ENCODE measurements at regions not wholly inside any gene's neighbourhood (a gene's known extent, or its start where the extent isn't known, plus 50 kb on each side); places are given as distances from the start of the nearest gene placed in this dataset.

GRCh38 chr5:120306303-120306702 lies 157.8 kb upstream of the PRR16 start:
- no peaks in the 10 kb centered on the region for H3K4me1 Mint-ChIP-seq
- no peak overlapping the region for H3K4me3 Mint-ChIP-seq
- CTCF ChIA-PET (ENCODE audit: partially characterized antibody), result no interaction called here
- no peak overlapping the region for H3K27ac Mint-ChIP-seq
- DNase-seq, result peak in 1 of 5 donors; percentile 14
- no peaks in the 10 kb centered on the region for H3K27me3 Mint-ChIP-seq
- H3K4me3 ChIP-seq (ENCODE audit: low read length in 2 of 2), result no peak overlapping the region
- H3K4me1 ChIP-seq (ENCODE audit: insufficient read depth, low read length), result no peaks in the 10 kb centered on the region
- peaks cover 0 to 8% (median 0%) of the 10 kb centered on the region in 8 donors for H3K9me3 Mint-ChIP-seq
- H3K27me3 ChIP-seq (ENCODE audit: insufficient read depth, low read length), result no peaks in the 10 kb centered on the region
- no peak overlapping the region for H3K27ac ChIP-seq (ENCODE audit: low read depth, low read length)
- no peaks in the 10 kb centered on the region for H3K36me3 ChIP-seq (ENCODE audit: insufficient read depth, low read length)
- no peaks in the 10 kb centered on the region for H3K36me3 Mint-ChIP-seq
- POLR2A ChIA-PET (ENCODE audit: partially characterized antibody), result no interaction called here
- no peaks in the 10 kb centered on the region for H3K9me3 ChIP-seq (ENCODE audit: control insufficient read depth in 1 of 2, low read length in 2 of 2)
- intact Hi-C loops (cut with micrococcal nuclease), result no loop called here

GRCh38 chr5:120314191-120314590 lies 149.9 kb upstream of the PRR16 start:
- H3K4me3 ChIP-seq (ENCODE audit: low read length in 2 of 2), result no peak overlapping the region
- Mint-ChIP-seq H3K4me1 (no peaks in the 10 kb centered on the region), H3K36me3 (no peaks in the 10 kb centered on the region), H3K27ac (no peak overlapping the region), H3K4me3 (no peak overlapping the region), H3K27me3 (no peaks in the 10 kb centered on the region), H3K9me3 (peaks cover 0 to 16% (median 6%) of the 10 kb centered on the region in 8 donors)
- ChIA-PET POLR2A (ENCODE audit: partially characterized antibody) (no interaction called here), CTCF (ENCODE audit: partially characterized antibody) (no interaction called here)
- H3K4me1 ChIP-seq (ENCODE audit: insufficient read depth, low read length), result no peaks in the 10 kb centered on the region
- no peaks in the 10 kb centered on the region for H3K36me3 ChIP-seq (ENCODE audit: insufficient read depth, low read length)
- H3K27me3 ChIP-seq (ENCODE audit: insufficient read depth, low read length), result no peaks in the 10 kb centered on the region
- no peak overlapping the region for H3K27ac ChIP-seq (ENCODE audit: low read depth, low read length)
- intact Hi-C loops (cut with micrococcal nuclease), result no loop called here
- no peaks in the 10 kb centered on the region for H3K9me3 ChIP-seq (ENCODE audit: control insufficient read depth in 1 of 2, low read length in 2 of 2)
- no peak for DNase-seq

- ChIA-PET POLR2A (ENCODE audit: partially characterized antibody) (no interaction called here), CTCF (ENCODE audit: partially characterized antibody) (no interaction called here)
- Histone ChIP-seq H3K9me3 (ENCODE audit: control insufficient read depth in 1 of 2, low read length in 2 of 2) (no peaks in the 10 kb centered on the region), H3K27me3 (ENCODE audit: insufficient read depth, low read length) (no peaks in the 10 kb centered on the region), H3K27ac (ENCODE audit: low read depth, low read length) (no peak overlapping the region), H3K4me3 (ENCODE audit: low read length in 2 of 2) (no peak overlapping the region), H3K36me3 (ENCODE audit: insufficient read depth, low read length) (no peaks in the 10 kb centered on the region), H3K4me1 (ENCODE audit: insufficient read depth, low read length) (no peaks in the 10 kb centered on the region)
- H3K36me3 Mint-ChIP-seq, result no peaks in the 10 kb centered on the region
- intact Hi-C loops (cut with micrococcal nuclease), result no loop called here
- H3K27ac Mint-ChIP-seq, result no peak overlapping the region
- no peak overlapping the region for H3K4me3 Mint-ChIP-seq
- H3K9me3 Mint-ChIP-seq, result peaks cover 0 to 8% (median 3%) of the 10 kb centered on the region in 8 donors
- H3K4me1 Mint-ChIP-seq, result no peaks in the 10 kb centered on the region
- no peaks in the 10 kb centered on the region for H3K27me3 Mint-ChIP-seq
- DNase-seq, result no peak
These were observed 143.5 kb upstream of the PRR16 start for GRCh38 chr5:120320626-120321025.

GRCh38 chr5:120326651-120327050 lies 137.4 kb upstream of the PRR16 start:
- H3K9me3 Mint-ChIP-seq, result peaks cover 0 to 13% (median 4%) of the 10 kb centered on the region in 8 donors
- H3K4me1 Mint-ChIP-seq, result no peaks in the 10 kb centered on the region
- no peaks in the 10 kb centered on the region for H3K36me3 Mint-ChIP-seq
- H3K27ac Mint-ChIP-seq, result no peak overlapping the region
- no peaks in the 10 kb centered on the region for H3K27me3 ChIP-seq (ENCODE audit: insufficient read depth, low read length)
- no peak overlapping the region for H3K27ac ChIP-seq (ENCODE audit: low read depth, low read length)
- H3K9me3 ChIP-seq (ENCODE audit: control insufficient read depth in 1 of 2, low read length in 2 of 2), result no peaks in the 10 kb centered on the region
- intact Hi-C loops (cut with micrococcal nuclease), result no loop called here
- H3K27me3 Mint-ChIP-seq, result no peaks in the 10 kb centered on the region
- H3K4me3 Mint-ChIP-seq, result no peak overlapping the region
- ChIA-PET CTCF (ENCODE audit: partially characterized antibody) (no interaction called here), POLR2A (ENCODE audit: partially characterized antibody) (no interaction called here)
- DNase-seq, result no peak
- no peaks in the 10 kb centered on the region for H3K36me3 ChIP-seq (ENCODE audit: insufficient read depth, low read length)
- H3K4me1 ChIP-seq (ENCODE audit: insufficient read depth, low read length), result no peaks in the 10 kb centered on the region
- no peak overlapping the region for H3K4me3 ChIP-seq (ENCODE audit: low read length in 2 of 2)

GRCh38 chr5:120327180-120327579 lies 136.9 kb upstream of the PRR16 start:
- no peaks in the 10 kb centered on the region for H3K36me3 Mint-ChIP-seq
- ChIA-PET CTCF (ENCODE audit: partially characterized antibody) (no interaction called here), POLR2A (ENCODE audit: partially characterized antibody) (no interaction called here)
- Histone ChIP-seq H3K4me3 (ENCODE audit: low read length in 2 of 2) (no peak overlapping the region), H3K36me3 (ENCODE audit: insufficient read depth, low read length) (no peaks in the 10 kb centered on the region), H3K27me3 (ENCODE audit: insufficient read depth, low read length) (no peaks in the 10 kb centered on the region), H3K27ac (ENCODE audit: low read depth, low read length) (no peak overlapping the region), H3K9me3 (ENCODE audit: control insufficient read depth in 1 of 2, low read length in 2 of 2) (no peaks in the 10 kb centered on the region), H3K4me1 (ENCODE audit: insufficient read depth, low read length) (no peaks in the 10 kb centered on the region)
- DNase-seq, result no peak
- peaks cover 2 to 13% (median 5%) of the 10 kb centered on the region in 8 donors for H3K9me3 Mint-ChIP-seq
- H3K4me3 Mint-ChIP-seq, result no peak overlapping the region
- H3K27me3 Mint-ChIP-seq, result no peaks in the 10 kb centered on the region
- H3K4me1 Mint-ChIP-seq, result no peaks in the 10 kb centered on the region
- intact Hi-C loops (cut with micrococcal nuclease), result no loop called here
- no peak overlapping the region for H3K27ac Mint-ChIP-seq

- peaks cover 0 to 13% (median 5%) of the 10 kb centered on the region in 8 donors for H3K9me3 Mint-ChIP-seq
- H3K4me1 ChIP-seq (ENCODE audit: insufficient read depth, low read length), result no peaks in the 10 kb centered on the region
- H3K27ac Mint-ChIP-seq, result no peak overlapping the region
- H3K36me3 Mint-ChIP-seq, result no peaks in the 10 kb centered on the region
- H3K9me3 ChIP-seq (ENCODE audit: control insufficient read depth in 1 of 2, low read length in 2 of 2), result no peaks in the 10 kb centered on the region
- no peaks in the 10 kb centered on the region for H3K36me3 ChIP-seq (ENCODE audit: insufficient read depth, low read length)
- no peaks in the 10 kb centered on the region for H3K27me3 ChIP-seq (ENCODE audit: insufficient read depth, low read length)
- H3K4me3 Mint-ChIP-seq, result no peak overlapping the region
- DNase-seq, result no peak
- no peaks in the 10 kb centered on the region for H3K27me3 Mint-ChIP-seq
- ChIA-PET CTCF (ENCODE audit: partially characterized antibody) (no interaction called here), POLR2A (ENCODE audit: partially characterized antibody) (no interaction called here)
- no peaks in the 10 kb centered on the region for H3K4me1 Mint-ChIP-seq
- H3K27ac ChIP-seq (ENCODE audit: low read depth, low read length), result no peak overlapping the region
- H3K4me3 ChIP-seq (ENCODE audit: low read length in 2 of 2), result no peak overlapping the region
- intact Hi-C loops (cut with micrococcal nuclease), result no loop called here
These were observed 135.0 kb upstream of the PRR16 start for GRCh38 chr5:120329095-120329494.

- Mint-ChIP-seq H3K4me3 (no peak overlapping the region), H3K27me3 (no peaks in the 10 kb centered on the region), H3K27ac (no peak overlapping the region), H3K9me3 (peaks cover 0 to 10% (median 6%) of the 10 kb centered on the region in 8 donors), H3K4me1 (no peaks in the 10 kb centered on the region), H3K36me3 (no peaks in the 10 kb centered on the region)
- Histone ChIP-seq H3K9me3 (ENCODE audit: control insufficient read depth in 1 of 2, low read length in 2 of 2) (no peaks in the 10 kb centered on the region), H3K4me3 (ENCODE audit: low read length in 2 of 2) (no peak overlapping the region), H3K27ac (ENCODE audit: low read depth, low read length) (no peak overlapping the region), H3K4me1 (ENCODE audit: insufficient read depth, low read length) (no peaks in the 10 kb centered on the region), H3K36me3 (ENCODE audit: insufficient read depth, low read length) (no peaks in the 10 kb centered on the region), H3K27me3 (ENCODE audit: insufficient read depth, low read length) (no peaks in the 10 kb centered on the region)
- ChIA-PET CTCF (ENCODE audit: partially characterized antibody) (no interaction called here), POLR2A (ENCODE audit: partially characterized antibody) (no interaction called here)
- intact Hi-C loops (cut with micrococcal nuclease), result no loop called here
- no peak for DNase-seq
These were observed 133.5 kb upstream of the PRR16 start for GRCh38 chr5:120330558-120330957.

- intact Hi-C loops (cut with micrococcal nuclease), result no loop called here
- Histone ChIP-seq H3K27ac (ENCODE audit: low read depth, low read length) (no peak overlapping the region), H3K27me3 (ENCODE audit: insufficient read depth, low read length) (no peaks in the 10 kb centered on the region), H3K4me1 (ENCODE audit: insufficient read depth, low read length) (no peaks in the 10 kb centered on the region), H3K36me3 (ENCODE audit: insufficient read depth, low read length) (no peaks in the 10 kb centered on the region), H3K4me3 (ENCODE audit: low read length in 2 of 2) (no peak overlapping the region), H3K9me3 (ENCODE audit: control insufficient read depth in 1 of 2, low read length in 2 of 2) (no peaks in the 10 kb centered on the region)
- no peak for DNase-seq
- CTCF ChIA-PET (ENCODE audit: partially characterized antibody), result no interaction called here
- H3K4me3 Mint-ChIP-seq, result no peak overlapping the region
- no peaks in the 10 kb centered on the region for H3K36me3 Mint-ChIP-seq
- no peaks in the 10 kb centered on the region for H3K27me3 Mint-ChIP-seq
- no peak overlapping the region for H3K27ac Mint-ChIP-seq
- H3K9me3 Mint-ChIP-seq, result peaks cover 0 to 12% (median 4%) of the 10 kb centered on the region in 8 donors
- POLR2A ChIA-PET (ENCODE audit: partially characterized antibody), result no interaction called here
- H3K4me1 Mint-ChIP-seq, result no peaks in the 10 kb centered on the region
These were observed 119.9 kb upstream of the PRR16 start for GRCh38 chr5:120344181-120344580.
